Fibroblast of mammary gland (primary cell): ENCODE measurements at regions not wholly inside any gene's neighbourhood (a gene's known extent, or its start where the extent isn't known, plus 50 kb on each side); places are given as distances from the start of the nearest gene placed in this dataset.

Experiments used
- DNase-seq: peaks from one replicate; pipeline ENCODE4 v3.0.0-alpha.2; 2010; ENCODE audit warnings: low read depth
- H3K4me3 ChIP-seq: 2 replicates; pipeline ENCODE4 v1.5.1; 2011; ENCODE audit warnings: low read depth, mild to moderate bottlenecking, low read length, moderate library complexity; ENCODE audit not compliant: control insufficient read depth
- CTCF ChIP-seq: conservative IDR thresholded peaks from 2 replicates; pipeline ENCODE4 v1.5.1; 2011; ENCODE audit warnings: low read depth, low read length, inconsistent platforms; ENCODE audit not compliant: control insufficient read depth, insufficient read depth

DNA sequence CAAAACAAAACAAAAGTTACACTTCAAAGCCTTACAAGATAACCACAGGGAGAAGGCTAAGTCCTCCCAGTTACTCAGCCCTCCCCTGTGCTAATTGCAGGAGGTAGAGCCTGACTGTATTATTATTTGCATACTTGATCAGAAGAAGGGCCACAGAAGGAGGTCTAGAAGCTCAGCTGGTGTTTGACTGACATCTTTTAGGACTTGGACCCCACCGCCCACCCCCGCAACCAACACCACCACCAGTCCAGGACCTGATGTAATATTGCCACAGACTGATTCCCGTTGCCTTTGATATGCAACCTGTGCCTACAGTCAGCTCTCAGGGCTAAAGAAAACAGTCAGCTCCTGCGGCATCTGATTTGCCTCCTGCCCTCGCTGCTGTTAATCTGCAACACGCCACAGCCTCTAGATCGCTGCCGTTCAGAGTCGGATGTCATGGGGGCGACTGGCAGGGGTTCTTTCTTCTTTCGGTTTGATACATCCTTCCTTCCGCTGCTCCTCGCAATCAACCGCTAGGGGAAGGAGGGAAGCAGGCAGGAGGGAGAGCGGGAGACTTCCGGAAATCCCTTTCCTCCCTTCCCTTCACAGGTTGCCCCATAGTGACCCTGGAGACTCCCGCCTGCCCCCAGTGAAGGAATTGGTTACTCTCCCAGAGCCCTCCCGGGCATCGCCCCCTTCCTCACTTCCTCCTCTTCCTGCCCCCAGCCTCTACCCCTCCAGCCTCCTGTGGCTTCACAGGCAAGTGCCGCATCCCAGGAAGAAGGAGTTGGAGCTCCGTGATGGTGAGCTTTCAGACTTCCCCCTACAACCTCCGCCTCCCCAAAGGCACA, 90.5 kb upstream of the SOX9 start:
- H3K4me3 ChIP-seq = peak overlapping the region; percentile 39
- peak; percentile 37 for TF ChIP-seq CTCF
- peak; percentile 18 for DNase-seq

DNA sequence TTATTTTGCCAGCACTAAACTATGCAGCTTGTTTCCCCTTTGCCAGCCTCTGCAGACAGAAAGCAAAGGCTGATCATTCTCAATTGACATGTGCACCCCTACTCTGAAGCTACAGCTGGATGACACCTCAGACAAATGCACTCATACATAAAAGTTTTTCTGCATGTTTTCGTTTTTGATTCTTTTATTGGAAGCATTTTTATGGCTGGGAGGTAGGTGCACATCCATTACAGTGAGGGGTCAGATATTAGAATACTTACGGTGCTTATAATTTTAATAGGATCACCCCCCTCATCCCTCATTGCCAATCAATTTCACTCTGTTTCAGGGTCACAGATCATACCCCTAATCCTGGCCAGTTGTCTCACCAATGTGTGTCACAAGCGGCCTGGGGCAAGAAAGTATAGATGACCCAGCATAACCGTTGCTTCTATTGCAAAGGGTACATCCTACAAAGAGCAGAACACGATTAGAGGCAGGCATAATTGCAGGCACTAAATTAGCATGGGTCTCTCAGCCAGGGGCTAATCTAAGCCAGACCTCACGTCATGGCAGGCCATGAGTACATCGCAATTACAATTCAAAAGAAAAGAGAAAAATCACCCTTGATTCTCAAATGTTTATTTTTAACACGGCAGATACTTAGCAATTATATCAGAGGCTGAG, 89.5 kb upstream of the SOX9 start:
- DNase-seq = no peak
- H3K4me3 ChIP-seq = no peak overlapping the region
- TF ChIP-seq CTCF = no peak

- DNase-seq = no peak
- no peak for TF ChIP-seq CTCF
- no peak overlapping the region for H3K4me3 ChIP-seq
These were observed 87.5 kb upstream of the SOX9 start for GRCh38 chr17:72033334-72033733.

- no peak for TF ChIP-seq CTCF
- no peak for DNase-seq
These were observed 86.8 kb upstream of the SOX9 start for GRCh38 chr17:72034000-72034399.

DNA sequence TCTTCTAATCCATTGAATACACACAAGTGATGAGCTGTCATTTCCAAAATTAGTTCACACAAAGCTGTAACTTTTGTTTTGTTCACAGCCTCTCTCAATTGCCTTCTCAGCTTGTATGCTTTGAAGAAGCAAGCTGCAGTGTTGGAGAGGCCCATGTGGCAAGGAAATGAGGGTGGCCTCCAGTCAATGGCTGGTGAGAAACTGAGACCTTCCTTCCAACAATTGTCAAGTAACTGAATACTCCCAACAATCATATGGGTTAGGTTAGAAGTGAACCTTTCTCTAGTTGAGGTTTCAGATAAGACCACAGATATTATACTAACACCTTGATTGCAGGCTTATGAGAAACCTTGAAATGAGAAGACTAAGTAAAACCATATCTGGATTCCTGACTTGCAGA, 82.4 kb upstream of the SOX9 start:
- no peak for DNase-seq
- TF ChIP-seq CTCF = no peak
- H3K4me3 ChIP-seq = no peak overlapping the region

More at GRCh38 chr17:72034000-72034399, 86.8 kb upstream of the SOX9 start:
- no peak overlapping the region for H3K4me3 ChIP-seq

DNA sequence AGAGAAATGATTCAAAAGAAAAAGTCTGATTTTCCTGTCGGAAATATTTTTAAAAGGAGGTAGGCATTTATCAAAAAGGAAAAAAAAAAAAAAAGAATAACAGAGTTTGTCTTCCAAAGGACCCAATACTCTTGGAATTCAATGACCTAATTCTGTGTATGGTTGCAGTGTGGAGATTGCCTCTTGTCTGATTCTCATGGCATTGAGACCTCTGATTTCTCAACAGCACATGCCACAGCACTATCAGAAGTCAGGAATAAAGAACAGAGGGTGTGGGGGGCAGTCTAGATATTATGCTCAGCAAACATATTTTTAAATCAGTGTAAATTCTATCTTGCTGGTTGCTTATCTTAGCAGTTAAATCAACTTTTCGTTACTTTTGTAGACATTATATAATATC, 81.3 kb upstream of the SOX9 start:
- no peak for TF ChIP-seq CTCF
- no peak overlapping the region for H3K4me3 ChIP-seq
- no peak for DNase-seq
